Adipocyte (in vitro differentiated cells): ENCODE measurements at regions not wholly inside any gene's neighbourhood (a gene's known extent, or its start where the extent isn't known, plus 50 kb on each side); places are given as distances from the start of the nearest gene placed in this dataset.
"Not testable (repeated sequence)": the region's sequence is repeated elsewhere in the genome, so short reads cannot be mapped to it uniquely, and the experiment has no call there.

ENCODE experiments used
- DNase-seq: peaks from one replicate; pipeline ENCODE4 v3.0.0-alpha.2; 2015; ENCODE audit warnings: low read depth
- H3K27me3 ChIP-seq: replicated peaks from 2 replicates; pipeline ENCODE4 v1.7.0; 2013; ENCODE audit warnings: mild to moderate bottlenecking, low read length, moderate library complexity; ENCODE audit not compliant: control insufficient read depth, insufficient read depth
- H3K36me3 ChIP-seq: 2 replicates; pipeline ENCODE4 v1.7.0; 2013; ENCODE audit warnings: low read length, mild to moderate bottlenecking, moderate library complexity; ENCODE audit not compliant: control insufficient read depth, insufficient read depth, severe bottlenecking
- H3K4me1 ChIP-seq: 2 replicates; pipeline ENCODE4 v1.7.0; 2013; ENCODE audit warnings: mild to moderate bottlenecking, low read length, moderate library complexity; ENCODE audit not compliant: control insufficient read depth, insufficient read depth
- H3K4me3 ChIP-seq: 2 replicates; pipeline ENCODE4 v1.7.0; 2013; ENCODE audit warnings: mild to moderate bottlenecking, low read length, moderate library complexity
- H3K9ac ChIP-seq: 2 replicates; pipeline ENCODE4 v1.7.0; 2013; ENCODE audit warnings: mild to moderate bottlenecking, low read length, moderate library complexity
- H3K9me3 ChIP-seq: 2 replicates; pipeline ENCODE4 v1.7.0; 2013; ENCODE audit warnings: mild to moderate bottlenecking, low read length, moderate library complexity; ENCODE audit not compliant: control insufficient read depth

- Histone ChIP-seq H3K27me3 (no peaks in the 10 kb centered on the region), H3K4me3 (no peak overlapping the region), H3K9me3 (no peaks in the 10 kb centered on the region), H3K36me3 (no peaks in the 10 kb centered on the region), H3K9ac (no peak overlapping the region), H3K4me1 (no peaks in the 10 kb centered on the region)
- no peak for DNase-seq
These were observed 90.1 kb downstream of the CGGBP1 start for GRCh38 chr3:87968668-87969067.

GRCh38 chr3:87958289-87958688, 100.5 kb downstream of the CGGBP1 start:
- no peaks in the 10 kb centered on the region for H3K36me3 ChIP-seq
- no peak overlapping the region for H3K9ac ChIP-seq
- H3K9me3 ChIP-seq, result no peaks in the 10 kb centered on the region
- no peaks in the 10 kb centered on the region for H3K27me3 ChIP-seq
- no peak for DNase-seq
- H3K4me1 ChIP-seq, result no peaks in the 10 kb centered on the region
- H3K4me3 ChIP-seq, result no peak overlapping the region

- Histone ChIP-seq H3K27me3 (no peaks in the 10 kb centered on the region), H3K9me3 (no peaks in the 10 kb centered on the region), H3K4me3 (no peak overlapping the region), H3K4me1 (no peaks in the 10 kb centered on the region), H3K36me3 (no peaks in the 10 kb centered on the region), H3K9ac (no peak overlapping the region)
- no peak for DNase-seq
These were observed 101.2 kb downstream of the CGGBP1 start for GRCh38 chr3:87957575-87957974.

- H3K27me3 ChIP-seq, result no peaks in the 10 kb centered on the region
- no peak for DNase-seq
- no peaks in the 10 kb centered on the region for H3K36me3 ChIP-seq
- no peaks in the 10 kb centered on the region for H3K9me3 ChIP-seq
- H3K4me3 ChIP-seq, result no peak overlapping the region
- H3K9ac ChIP-seq, result no peak overlapping the region
- no peaks in the 10 kb centered on the region for H3K4me1 ChIP-seq
These were observed 109.0 kb downstream of the CGGBP1 start for GRCh38 chr3:87949879-87950208.

- DNase-seq, result no peak
These were observed 109.5 kb downstream of the CGGBP1 start for GRCh38 chr3:87949189-87949878.

GRCh38 chr3:87946007-87946406, 112.8 kb downstream of the CGGBP1 start:
- H3K4me1 ChIP-seq, H3K9ac ChIP-seq, H3K4me3 ChIP-seq, DNase-seq, H3K9me3 ChIP-seq, H3K27me3 ChIP-seq, H3K36me3 ChIP-seq: not testable (repeated sequence)

More at GRCh38 chr3:87949189-87949878, 109.5 kb downstream of the CGGBP1 start:
- H3K9me3 ChIP-seq, result no peaks in the 10 kb centered on the region
- H3K27me3 ChIP-seq, result no peaks in the 10 kb centered on the region
- no peak overlapping the region for H3K9ac ChIP-seq
- H3K4me1 ChIP-seq, result no peaks in the 10 kb centered on the region
- no peak overlapping the region for H3K4me3 ChIP-seq
- no peaks in the 10 kb centered on the region for H3K36me3 ChIP-seq

- H3K4me3 ChIP-seq, H3K4me1 ChIP-seq, H3K27me3 ChIP-seq, H3K36me3 ChIP-seq, DNase-seq, H3K9me3 ChIP-seq, H3K9ac ChIP-seq: not testable (repeated sequence)
These were observed 116.5 kb downstream of the CGGBP1 start for GRCh38 chr3:87942256-87942655.

GRCh38 chr3:87924485-87924884, 134.3 kb downstream of the CGGBP1 start:
- no peak overlapping the region for H3K9ac ChIP-seq
- DNase-seq, result no peak
- no peaks in the 10 kb centered on the region for H3K27me3 ChIP-seq
- no peak overlapping the region for H3K4me3 ChIP-seq
- H3K9me3 ChIP-seq, result peaks cover 18% of the 10 kb centered on the region
- H3K36me3 ChIP-seq, result no peaks in the 10 kb centered on the region
- H3K4me1 ChIP-seq, result no peaks in the 10 kb centered on the region

- Histone ChIP-seq H3K4me1 (no peaks in the 10 kb centered on the region), H3K36me3 (no peaks in the 10 kb centered on the region), H3K9ac (no peak overlapping the region), H3K4me3 (no peak overlapping the region), H3K27me3 (no peaks in the 10 kb centered on the region), H3K9me3 (peaks cover 18% of the 10 kb centered on the region)
- no peak for DNase-seq
These were observed 138.3 kb downstream of the CGGBP1 start for GRCh38 chr3:87920549-87920948.

- Histone ChIP-seq H3K4me3 (no peak overlapping the region), H3K9ac (no peak overlapping the region), H3K27me3 (no peaks in the 10 kb centered on the region), H3K4me1 (no peaks in the 10 kb centered on the region), H3K9me3 (no peaks in the 10 kb centered on the region), H3K36me3 (no peaks in the 10 kb centered on the region)
- DNase-seq, result no peak
These were observed 157.7 kb downstream of the CGGBP1 start for GRCh38 chr3:87901141-87901540.

- no peak overlapping the region for H3K9ac ChIP-seq
- H3K9me3 ChIP-seq, result no peaks in the 10 kb centered on the region
- no peak overlapping the region for H3K4me3 ChIP-seq
- no peaks in the 10 kb centered on the region for H3K36me3 ChIP-seq
- no peaks in the 10 kb centered on the region for H3K4me1 ChIP-seq
- DNase-seq, result peak; percentile 16
- no peaks in the 10 kb centered on the region for H3K27me3 ChIP-seq
These were observed 158.7 kb downstream of the CGGBP1 start for GRCh38 chr3:87900061-87900460.

- H3K4me3 ChIP-seq, result no peak overlapping the region
- no peaks in the 10 kb centered on the region for H3K27me3 ChIP-seq
- DNase-seq, result no peak
- H3K9me3 ChIP-seq, result no peaks in the 10 kb centered on the region
- no peaks in the 10 kb centered on the region for H3K36me3 ChIP-seq
- H3K9ac ChIP-seq, result no peak overlapping the region
- H3K4me1 ChIP-seq, result no peaks in the 10 kb centered on the region
These were observed 159.8 kb downstream of the CGGBP1 start for GRCh38 chr3:87898971-87899370.
